ENCODE measurements at regions not wholly inside any gene's neighbourhood (a gene's known extent, or its start where the extent isn't known, plus 50 kb on each side); places are given as distances from the start of the nearest gene placed in this dataset.
A peak's percentile ranks its signal among the peaks of the same experiment; 100 is the strongest.

DNA sequence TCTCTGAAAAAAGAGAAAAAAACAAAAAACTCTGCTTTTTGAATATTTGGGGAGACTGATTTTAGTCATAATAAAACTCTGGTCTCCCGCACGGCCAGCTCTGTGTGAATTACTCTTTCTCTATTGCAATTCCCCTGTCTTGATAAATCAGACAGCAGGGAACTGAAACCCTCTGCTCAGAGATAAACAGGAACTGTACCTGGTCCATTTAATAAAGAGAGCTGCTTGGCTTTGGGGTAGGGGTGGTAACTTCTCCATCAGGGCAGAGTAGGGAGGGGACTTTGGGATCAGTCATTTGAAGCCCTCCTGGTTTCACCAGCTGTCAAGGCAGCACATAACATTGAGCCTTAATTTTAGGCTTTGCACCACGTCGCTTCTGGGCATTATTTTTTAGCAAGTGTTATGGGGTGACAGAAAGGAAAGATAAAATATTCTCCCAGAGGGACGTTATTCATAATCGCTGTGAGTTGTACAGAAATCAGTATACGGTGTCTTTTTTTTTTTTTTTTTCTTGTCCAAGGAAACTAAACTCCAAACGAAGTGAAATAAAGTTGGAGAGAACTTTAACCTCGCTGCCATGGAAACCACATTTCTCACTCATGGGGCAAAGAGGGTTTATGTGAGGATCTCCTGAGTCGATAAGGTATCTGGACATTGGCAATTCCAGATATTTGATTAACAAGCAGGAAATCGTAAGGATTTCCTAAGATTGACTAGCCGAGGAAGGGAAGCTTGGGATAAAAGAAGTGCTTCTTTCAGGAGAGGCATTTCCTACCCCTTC lies 99.0 kb upstream of the MRI1 start:
- no peak for TF ChIP-seq TAF1 (IDR thresholded peaks at IDR 0.05; ENCODE audit: low read depth, low read length)
- no peak for TF ChIP-seq PAX5 (IDR thresholded peaks at IDR 0.05; ENCODE audit: insufficient read depth, low read length, severe bottlenecking)
- no peak for TF ChIP-seq POLR2A (IDR thresholded peaks at IDR 0.05; ENCODE audit: low read depth, low read length)
- TF ChIP-seq POU2F2 (IDR thresholded peaks at IDR 0.05; ENCODE audit: low read depth, low read length) = no peak
- TF ChIP-seq SPI1 (IDR thresholded peaks at IDR 0.05; ENCODE audit: low read depth, low read length) = peak; percentile 96
- no peak for TF ChIP-seq POLR2AphosphoS5 (IDR thresholded peaks at IDR 0.05; ENCODE audit: low read depth, low read length)
- FAIRE-seq = no peak
- DNase-seq (ENCODE audit: insufficient read length, low spot score) = peak; percentile 43

DNA sequence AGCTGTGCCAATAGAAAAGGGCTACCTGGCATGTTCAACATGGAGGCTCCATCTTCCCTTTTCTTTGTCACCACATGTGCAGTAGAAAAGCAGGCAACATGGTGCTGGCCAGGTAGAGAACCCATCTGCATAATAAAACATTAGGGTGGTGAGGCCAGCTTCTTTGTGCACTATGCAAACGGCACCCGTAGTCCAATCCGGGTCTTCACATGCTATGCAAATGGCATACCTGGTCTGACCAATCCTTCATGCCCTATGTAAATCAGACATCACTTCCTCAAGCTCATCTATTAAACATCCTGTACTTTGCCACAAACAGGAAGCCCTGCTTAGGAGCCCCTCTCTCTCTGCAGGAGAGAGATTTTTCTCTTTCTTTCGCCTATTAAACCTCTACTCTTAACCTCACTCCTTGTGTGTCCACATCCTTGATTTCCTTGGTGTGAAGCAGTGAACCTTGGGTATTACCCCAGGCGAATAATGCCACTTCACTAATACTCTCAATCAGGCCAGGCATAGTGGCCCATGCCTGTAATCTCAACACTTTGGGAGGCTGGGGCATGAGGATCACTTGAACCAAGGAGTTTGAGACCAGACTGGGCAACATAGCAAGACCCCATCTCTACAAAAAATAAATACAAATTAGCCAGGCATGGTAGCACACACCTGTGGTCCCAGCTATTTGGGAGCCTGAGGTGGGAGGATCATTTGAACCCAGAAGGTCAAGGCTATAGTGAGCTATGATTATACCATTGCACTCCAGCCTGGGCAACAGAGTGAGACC lies 111.3 kb upstream of the MRI1 start:
- no peak for DNase-seq (ENCODE audit: insufficient read length, low spot score)
- FAIRE-seq = no peak
- TF ChIP-seq SPI1 (IDR thresholded peaks at IDR 0.05; ENCODE audit: low read depth, low read length) = no peak

GRCh38 chr19:13646758-13647157 lies 117.6 kb upstream of the MRI1 start:
- TF ChIP-seq SPI1 (IDR thresholded peaks at IDR 0.05; ENCODE audit: low read depth, low read length) (no peak), POLR2A (IDR thresholded peaks at IDR 0.05; ENCODE audit: low read depth, low read length) (no peak), POLR2AphosphoS5 (IDR thresholded peaks at IDR 0.05; ENCODE audit: low read depth, low read length) (no peak), PAX5 (IDR thresholded peaks at IDR 0.05; ENCODE audit: insufficient read depth, low read length, severe bottlenecking) (no peak), POU2F2 (IDR thresholded peaks at IDR 0.05; ENCODE audit: low read depth, low read length) (no peak), TAF1 (IDR thresholded peaks at IDR 0.05; ENCODE audit: low read depth, low read length) (no peak)
- DNase-seq (ENCODE audit: insufficient read length, low spot score) (no peak), FAIRE-seq (no peak)

GRCh38 chr19:13644645-13645044 lies 119.7 kb upstream of the MRI1 start:
- DNase-seq (ENCODE audit: insufficient read length, low spot score) (no peak), FAIRE-seq (no peak)
- TF ChIP-seq POLR2A (IDR thresholded peaks at IDR 0.05; ENCODE audit: low read depth, low read length) (no peak), SPI1 (IDR thresholded peaks at IDR 0.05; ENCODE audit: low read depth, low read length) (no peak), TAF1 (IDR thresholded peaks at IDR 0.05; ENCODE audit: low read depth, low read length) (no peak), POLR2AphosphoS5 (IDR thresholded peaks at IDR 0.05; ENCODE audit: low read depth, low read length) (no peak), POU2F2 (IDR thresholded peaks at IDR 0.05; ENCODE audit: low read depth, low read length) (no peak), PAX5 (IDR thresholded peaks at IDR 0.05; ENCODE audit: insufficient read depth, low read length, severe bottlenecking) (no peak)

DNA sequence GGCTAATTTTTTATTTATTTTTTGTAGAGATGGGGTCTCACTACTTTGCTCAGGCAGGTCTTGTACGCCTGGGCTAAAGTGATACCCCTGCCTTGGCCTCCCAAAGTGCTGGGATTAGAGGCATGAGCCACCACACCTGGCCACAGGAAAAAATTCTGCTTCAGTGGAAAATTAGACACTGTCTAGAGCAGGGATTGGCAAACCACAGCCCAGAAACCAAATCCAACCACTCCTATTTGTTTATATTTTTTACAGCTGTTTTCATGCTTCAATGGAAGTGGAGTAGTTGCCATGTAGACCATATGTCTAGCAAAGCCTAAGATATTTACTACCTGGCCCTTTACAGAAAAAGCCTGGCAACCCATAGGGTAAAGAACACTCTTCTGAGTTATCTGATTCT lies 123.7 kb upstream of the MRI1 start:
- DNase-seq (ENCODE audit: insufficient read length, low spot score) (no peak), FAIRE-seq (no peak)
- no peak for TF ChIP-seq PAX5 (IDR thresholded peaks at IDR 0.05; ENCODE audit: insufficient read depth, low read length, severe bottlenecking)
- TF ChIP-seq POLR2A (IDR thresholded peaks at IDR 0.05; ENCODE audit: low read depth, low read length) = no peak
- no peak for TF ChIP-seq SPI1 (IDR thresholded peaks at IDR 0.05; ENCODE audit: low read depth, low read length)
- TF ChIP-seq POU2F2 (IDR thresholded peaks at IDR 0.05; ENCODE audit: low read depth, low read length) = no peak
- TF ChIP-seq TAF1 (IDR thresholded peaks at IDR 0.05; ENCODE audit: low read depth, low read length) = no peak
- no peak for TF ChIP-seq POLR2AphosphoS5 (IDR thresholded peaks at IDR 0.05; ENCODE audit: low read depth, low read length)

GRCh38 chr19:13639342-13639929 lies 124.9 kb upstream of the MRI1 start:
- DNase-seq (ENCODE audit: insufficient read length, low spot score) (no peak), FAIRE-seq (no peak)
- TF ChIP-seq PAX5 (IDR thresholded peaks at IDR 0.05; ENCODE audit: insufficient read depth, low read length, severe bottlenecking) (no peak), TAF1 (IDR thresholded peaks at IDR 0.05; ENCODE audit: low read depth, low read length) (no peak), SPI1 (IDR thresholded peaks at IDR 0.05; ENCODE audit: low read depth, low read length) (no peak), POLR2AphosphoS5 (IDR thresholded peaks at IDR 0.05; ENCODE audit: low read depth, low read length) (no peak), POLR2A (IDR thresholded peaks at IDR 0.05; ENCODE audit: low read depth, low read length) (no peak), POU2F2 (IDR thresholded peaks at IDR 0.05; ENCODE audit: low read depth, low read length) (no peak)

DNA sequence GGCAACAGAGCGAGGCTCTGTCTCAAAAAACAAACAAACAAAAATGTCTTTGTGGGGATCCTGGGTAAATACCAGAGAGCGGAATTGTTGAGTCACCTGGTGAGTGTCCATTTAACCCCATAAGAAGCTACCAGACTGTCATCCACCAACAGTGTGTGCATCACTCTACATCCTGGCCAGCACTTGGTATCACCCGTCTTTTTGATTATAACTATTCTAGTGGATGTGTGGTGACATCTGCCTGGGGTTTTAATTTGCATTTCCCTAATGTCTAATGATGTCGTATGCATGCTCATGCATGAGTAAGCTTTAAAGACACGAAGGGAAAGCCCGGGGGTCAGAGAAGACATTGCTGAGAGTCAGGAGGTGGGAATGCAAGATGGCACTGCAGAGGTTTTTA lies 126.7 kb upstream of the MRI1 start:
- TF ChIP-seq POLR2AphosphoS5 (IDR thresholded peaks at IDR 0.05; ENCODE audit: low read depth, low read length) = no peak
- DNase-seq (ENCODE audit: insufficient read length, low spot score) (no peak), FAIRE-seq (no peak)

- DNase-seq (ENCODE audit: insufficient read length, low spot score) = no peak
- TF ChIP-seq POLR2A (IDR thresholded peaks at IDR 0.05; ENCODE audit: low read depth, low read length) = no peak
- TF ChIP-seq TAF1 (IDR thresholded peaks at IDR 0.05; ENCODE audit: low read depth, low read length) = no peak
- no peak for TF ChIP-seq PAX5 (IDR thresholded peaks at IDR 0.05; ENCODE audit: insufficient read depth, low read length, severe bottlenecking)
- no peak for TF ChIP-seq SPI1 (IDR thresholded peaks at IDR 0.05; ENCODE audit: low read depth, low read length)
- no peak for TF ChIP-seq POLR2AphosphoS5 (IDR thresholded peaks at IDR 0.05; ENCODE audit: low read depth, low read length)
- TF ChIP-seq POU2F2 (IDR thresholded peaks at IDR 0.05; ENCODE audit: low read depth, low read length) = no peak
- FAIRE-seq = no peak
These were observed 128.4 kb upstream of the CACNA1A start for GRCh38 chr19:13634658-13635057.

DNA sequence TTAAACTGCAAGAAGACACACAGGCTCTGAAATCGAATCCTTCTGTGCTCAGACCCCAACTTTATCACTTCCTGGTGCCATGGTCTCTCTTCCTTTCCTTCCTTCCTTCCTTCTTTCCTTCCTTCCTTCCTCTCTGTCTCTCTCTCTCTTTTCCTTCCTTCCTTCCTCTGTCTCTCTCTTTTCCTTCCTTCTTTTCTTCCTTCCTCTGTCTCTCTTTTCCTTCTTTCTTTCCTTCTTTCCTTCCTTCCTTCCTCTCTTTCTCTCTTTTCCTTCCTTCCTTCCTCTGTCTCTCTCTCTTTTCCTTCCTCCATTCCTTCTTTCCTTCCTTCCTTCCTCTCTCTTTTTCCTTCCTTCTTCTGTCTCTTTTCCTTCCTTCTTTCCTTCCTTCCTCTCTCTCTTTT lies 127.2 kb upstream of the CACNA1A start:
- TF ChIP-seq POLR2AphosphoS5 (IDR thresholded peaks at IDR 0.05; ENCODE audit: low read depth, low read length) = no peak
- TF ChIP-seq SPI1 (IDR thresholded peaks at IDR 0.05; ENCODE audit: low read depth, low read length) = no peak
- no peak for TF ChIP-seq POLR2A (IDR thresholded peaks at IDR 0.05; ENCODE audit: low read depth, low read length)
- TF ChIP-seq POU2F2 (IDR thresholded peaks at IDR 0.05; ENCODE audit: low read depth, low read length) = no peak
- TF ChIP-seq PAX5 (IDR thresholded peaks at IDR 0.05; ENCODE audit: insufficient read depth, low read length, severe bottlenecking) = no peak
- no peak for TF ChIP-seq TAF1 (IDR thresholded peaks at IDR 0.05; ENCODE audit: low read depth, low read length)
- no peak for DNase-seq (ENCODE audit: insufficient read length, low spot score)
- no peak for FAIRE-seq

All from GM12891 (cell line).